ENCODE measurements at regions not wholly inside any gene's neighbourhood (a gene's known extent, or its start where the extent isn't known, plus 50 kb on each side); places are given as distances from the start of the nearest gene placed in this dataset.

DNA sequence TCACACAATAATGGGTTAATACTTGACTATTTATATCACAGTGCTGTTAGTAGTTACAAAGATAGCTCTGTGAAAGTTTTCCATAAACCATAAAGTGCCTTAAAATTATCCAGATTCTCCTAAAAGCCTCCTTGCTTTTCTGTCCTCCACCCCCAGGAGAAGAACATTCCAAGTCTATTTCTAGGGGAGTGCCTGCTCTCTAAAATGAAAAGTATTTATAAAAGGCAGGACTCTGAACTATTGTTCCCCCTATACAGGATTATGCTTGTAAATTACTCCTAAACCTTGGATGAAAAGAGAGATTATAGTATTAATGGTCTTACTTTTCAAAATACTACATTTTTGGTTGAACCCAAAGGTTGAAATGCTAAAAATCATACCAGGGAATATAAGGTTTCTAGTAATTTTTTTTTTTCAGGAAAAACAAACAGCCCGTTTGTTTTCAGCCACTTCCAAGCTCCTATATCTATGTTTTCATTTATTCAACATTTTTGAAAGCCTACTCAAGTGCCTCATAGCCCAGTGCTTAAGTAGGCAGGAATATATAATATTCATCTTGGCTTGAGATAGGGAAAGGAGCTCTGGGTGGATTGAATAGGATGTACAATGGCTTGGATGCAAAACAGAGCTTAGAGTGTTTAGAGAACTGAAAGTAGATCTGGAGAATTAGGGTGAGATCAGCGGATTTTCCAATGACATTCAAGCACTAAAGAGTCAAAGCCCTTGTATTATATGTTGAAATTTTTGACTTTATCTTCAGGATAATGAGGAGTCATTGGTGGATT is 320.7 kb downstream of the GPR37 start:
- 9% methylated on average over 2 of the region's 2 CpGs for WGBS (ENCODE audit: low lambda C conversion rate)
- CTCF ChIA-PET: no interaction called here

DNA sequence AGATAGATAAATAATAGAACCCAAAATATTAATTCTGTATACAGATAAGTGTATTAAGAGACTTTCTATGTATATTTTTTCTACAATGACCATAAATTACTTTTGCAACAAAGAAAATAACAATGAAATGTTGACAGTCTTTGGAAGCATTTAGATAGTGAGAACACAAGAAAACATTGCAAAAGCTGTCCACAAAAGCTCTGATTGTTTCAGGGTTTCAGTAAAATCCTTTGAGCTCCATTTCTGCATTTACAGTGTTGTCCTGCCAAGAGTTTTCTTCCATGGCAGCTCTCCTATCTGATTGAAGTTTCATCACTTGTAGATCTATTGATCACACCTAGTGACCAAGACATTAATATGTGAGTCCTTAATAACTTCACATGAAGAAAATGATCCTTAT is 321.8 kb downstream of the GPR37 start:
- H3K27ac ChIP-seq (ENCODE audit: low read depth in 2 of 2, low read length in 1 of 2): no peak overlapping the region
- no peak for DNase-seq
- no peak overlapping the region for H2AFZ ChIP-seq (ENCODE audit: low read depth)
- H3K9me2 ChIP-seq: no peaks in the 10 kb centered on the region
- H3K9ac ChIP-seq: no peak overlapping the region
- no peaks in the 10 kb centered on the region for H3F3A ChIP-seq (replicated peaks; ENCODE audit: insufficient read depth)
- no peaks in the 10 kb centered on the region for H3K79me2 ChIP-seq (ENCODE audit: insufficient read depth)
- no peaks in the 10 kb centered on the region for H4K20me1 ChIP-seq (ENCODE audit: insufficient read depth)
- H3K4me3 ChIP-seq (ENCODE audit: low read depth in 2 of 2, low read length in 1 of 2): no peak overlapping the region
- CTCF ChIA-PET: no interaction called here
- H3K4me2 ChIP-seq: no peak overlapping the region
- no peaks in the 10 kb centered on the region for H3K27me3 ChIP-seq (ENCODE audit: insufficient read depth)
- H3K36me3 ChIP-seq (replicated peaks in 1 of 2; ENCODE audit: control insufficient read depth in 1 of 2, insufficient read depth in 2 of 2, low read length in 1 of 2): no peaks in the 10 kb centered on the region
- no peaks in the 10 kb centered on the region for H3K9me3 ChIP-seq
- no peaks in the 10 kb centered on the region for H3K4me1 ChIP-seq (ENCODE audit: control insufficient read depth in 1 of 2, insufficient read depth in 2 of 2, low read depth in 1 of 2, low read length in 1 of 2)
- POLR2A ChIA-PET: no interaction called here
- TF ChIP-seq, protein P1, sequence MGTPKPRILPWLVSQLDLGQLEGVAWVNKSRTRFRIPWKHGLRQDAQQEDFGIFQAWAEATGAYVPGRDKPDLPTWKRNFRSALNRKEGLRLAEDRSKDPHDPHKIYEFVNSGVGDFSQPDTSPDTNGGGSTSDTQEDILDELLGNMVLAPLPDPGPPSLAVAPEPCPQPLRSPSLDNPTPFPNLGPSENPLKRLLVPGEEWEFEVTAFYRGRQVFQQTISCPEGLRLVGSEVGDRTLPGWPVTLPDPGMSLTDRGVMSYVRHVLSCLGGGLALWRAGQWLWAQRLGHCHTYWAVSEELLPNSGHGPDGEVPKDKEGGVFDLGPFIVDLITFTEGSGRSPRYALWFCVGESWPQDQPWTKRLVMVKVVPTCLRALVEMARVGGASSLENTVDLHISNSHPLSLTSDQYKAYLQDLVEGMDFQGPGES (IDR thresholded peaks at IDR 0.05; ENCODE audit: low read depth, low read length): no peak
- no peak for TF ChIP-seq RFX5 (IDR thresholded peaks at IDR 0.05; ENCODE audit: low read length)
- TF ChIP-seq RCOR1 (IDR thresholded peaks at IDR 0.05; ENCODE audit: low read length): no peak
- TF ChIP-seq CHD2 (IDR thresholded peaks at IDR 0.05; ENCODE audit: low read length, partially characterized antibody): no peak
- no peak for TF ChIP-seq MXI1 (IDR thresholded peaks at IDR 0.05; ENCODE audit: low read depth, low read length)
- no peak for TF ChIP-seq TEAD4 (IDR thresholded peaks at IDR 0.05; ENCODE audit: borderline replicate concordance, insufficient read depth)
- TF ChIP-seq, protein P2, sequence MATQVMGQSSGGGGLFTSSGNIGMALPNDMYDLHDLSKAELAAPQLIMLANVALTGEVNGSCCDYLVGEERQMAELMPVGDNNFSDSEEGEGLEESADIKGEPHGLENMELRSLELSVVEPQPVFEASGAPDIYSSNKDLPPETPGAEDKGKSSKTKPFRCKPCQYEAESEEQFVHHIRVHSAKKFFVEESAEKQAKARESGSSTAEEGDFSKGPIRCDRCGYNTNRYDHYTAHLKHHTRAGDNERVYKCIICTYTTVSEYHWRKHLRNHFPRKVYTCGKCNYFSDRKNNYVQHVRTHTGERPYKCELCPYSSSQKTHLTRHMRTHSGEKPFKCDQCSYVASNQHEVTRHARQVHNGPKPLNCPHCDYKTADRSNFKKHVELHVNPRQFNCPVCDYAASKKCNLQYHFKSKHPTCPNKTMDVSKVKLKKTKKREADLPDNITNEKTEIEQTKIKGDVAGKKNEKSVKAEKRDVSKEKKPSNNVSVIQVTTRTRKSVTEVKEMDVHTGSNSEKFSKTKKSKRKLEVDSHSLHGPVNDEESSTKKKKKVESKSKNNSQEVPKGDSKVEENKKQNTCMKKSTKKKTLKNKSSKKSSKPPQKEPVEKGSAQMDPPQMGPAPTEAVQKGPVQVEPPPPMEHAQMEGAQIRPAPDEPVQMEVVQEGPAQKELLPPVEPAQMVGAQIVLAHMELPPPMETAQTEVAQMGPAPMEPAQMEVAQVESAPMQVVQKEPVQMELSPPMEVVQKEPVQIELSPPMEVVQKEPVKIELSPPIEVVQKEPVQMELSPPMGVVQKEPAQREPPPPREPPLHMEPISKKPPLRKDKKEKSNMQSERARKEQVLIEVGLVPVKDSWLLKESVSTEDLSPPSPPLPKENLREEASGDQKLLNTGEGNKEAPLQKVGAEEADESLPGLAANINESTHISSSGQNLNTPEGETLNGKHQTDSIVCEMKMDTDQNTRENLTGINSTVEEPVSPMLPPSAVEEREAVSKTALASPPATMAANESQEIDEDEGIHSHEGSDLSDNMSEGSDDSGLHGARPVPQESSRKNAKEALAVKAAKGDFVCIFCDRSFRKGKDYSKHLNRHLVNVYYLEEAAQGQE (IDR thresholded peaks at IDR 0.05; ENCODE audit: low read depth, low read length): no peak
- TF ChIP-seq, protein P3, sequence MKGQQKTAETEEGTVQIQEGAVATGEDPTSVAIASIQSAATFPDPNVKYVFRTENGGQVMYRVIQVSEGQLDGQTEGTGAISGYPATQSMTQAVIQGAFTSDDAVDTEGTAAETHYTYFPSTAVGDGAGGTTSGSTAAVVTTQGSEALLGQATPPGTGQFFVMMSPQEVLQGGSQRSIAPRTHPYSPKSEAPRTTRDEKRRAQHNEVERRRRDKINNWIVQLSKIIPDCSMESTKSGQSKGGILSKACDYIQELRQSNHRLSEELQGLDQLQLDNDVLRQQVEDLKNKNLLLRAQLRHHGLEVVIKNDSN (IDR thresholded peaks at IDR 0.05; ENCODE audit: borderline replicate concordance, low read depth): no peak

More for the DNA sequence above, 320.7 kb downstream of the GPR37 start:
- no peak for DNase-seq
- H3F3A ChIP-seq (replicated peaks; ENCODE audit: insufficient read depth): no peaks in the 10 kb centered on the region
- no peak for TF ChIP-seq FOXJ3 (CRISPR knock-in tag; IDR thresholded peaks at IDR 0.05)
- TF ChIP-seq, protein P4, sequence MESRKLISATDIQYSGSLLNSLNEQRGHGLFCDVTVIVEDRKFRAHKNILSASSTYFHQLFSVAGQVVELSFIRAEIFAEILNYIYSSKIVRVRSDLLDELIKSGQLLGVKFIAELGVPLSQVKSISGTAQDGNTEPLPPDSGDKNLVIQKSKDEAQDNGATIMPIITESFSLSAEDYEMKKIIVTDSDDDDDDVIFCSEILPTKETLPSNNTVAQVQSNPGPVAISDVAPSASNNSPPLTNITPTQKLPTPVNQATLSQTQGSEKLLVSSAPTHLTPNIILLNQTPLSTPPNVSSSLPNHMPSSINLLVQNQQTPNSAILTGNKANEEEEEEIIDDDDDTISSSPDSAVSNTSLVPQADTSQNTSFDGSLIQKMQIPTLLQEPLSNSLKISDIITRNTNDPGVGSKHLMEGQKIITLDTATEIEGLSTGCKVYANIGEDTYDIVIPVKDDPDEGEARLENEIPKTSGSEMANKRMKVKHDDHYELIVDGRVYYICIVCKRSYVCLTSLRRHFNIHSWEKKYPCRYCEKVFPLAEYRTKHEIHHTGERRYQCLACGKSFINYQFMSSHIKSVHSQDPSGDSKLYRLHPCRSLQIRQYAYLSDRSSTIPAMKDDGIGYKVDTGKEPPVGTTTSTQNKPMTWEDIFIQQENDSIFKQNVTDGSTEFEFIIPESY (IDR thresholded peaks at IDR 0.05; ENCODE audit: borderline replicate concordance, low read depth): no peak
- TF ChIP-seq, protein P5, sequence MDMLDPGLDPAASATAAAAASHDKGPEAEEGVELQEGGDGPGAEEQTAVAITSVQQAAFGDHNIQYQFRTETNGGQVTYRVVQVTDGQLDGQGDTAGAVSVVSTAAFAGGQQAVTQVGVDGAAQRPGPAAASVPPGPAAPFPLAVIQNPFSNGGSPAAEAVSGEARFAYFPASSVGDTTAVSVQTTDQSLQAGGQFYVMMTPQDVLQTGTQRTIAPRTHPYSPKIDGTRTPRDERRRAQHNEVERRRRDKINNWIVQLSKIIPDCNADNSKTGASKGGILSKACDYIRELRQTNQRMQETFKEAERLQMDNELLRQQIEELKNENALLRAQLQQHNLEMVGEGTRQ (IDR thresholded peaks at IDR 0.05; ENCODE audit: borderline replicate concordance, low read depth, low read length): no peak
- TF ChIP-seq RFX5 (IDR thresholded peaks at IDR 0.05; ENCODE audit: low read length): no peak
- TF ChIP-seq, protein P6, sequence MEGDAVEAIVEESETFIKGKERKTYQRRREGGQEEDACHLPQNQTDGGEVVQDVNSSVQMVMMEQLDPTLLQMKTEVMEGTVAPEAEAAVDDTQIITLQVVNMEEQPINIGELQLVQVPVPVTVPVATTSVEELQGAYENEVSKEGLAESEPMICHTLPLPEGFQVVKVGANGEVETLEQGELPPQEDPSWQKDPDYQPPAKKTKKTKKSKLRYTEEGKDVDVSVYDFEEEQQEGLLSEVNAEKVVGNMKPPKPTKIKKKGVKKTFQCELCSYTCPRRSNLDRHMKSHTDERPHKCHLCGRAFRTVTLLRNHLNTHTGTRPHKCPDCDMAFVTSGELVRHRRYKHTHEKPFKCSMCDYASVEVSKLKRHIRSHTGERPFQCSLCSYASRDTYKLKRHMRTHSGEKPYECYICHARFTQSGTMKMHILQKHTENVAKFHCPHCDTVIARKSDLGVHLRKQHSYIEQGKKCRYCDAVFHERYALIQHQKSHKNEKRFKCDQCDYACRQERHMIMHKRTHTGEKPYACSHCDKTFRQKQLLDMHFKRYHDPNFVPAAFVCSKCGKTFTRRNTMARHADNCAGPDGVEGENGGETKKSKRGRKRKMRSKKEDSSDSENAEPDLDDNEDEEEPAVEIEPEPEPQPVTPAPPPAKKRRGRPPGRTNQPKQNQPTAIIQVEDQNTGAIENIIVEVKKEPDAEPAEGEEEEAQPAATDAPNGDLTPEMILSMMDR (IDR thresholded peaks at IDR 0.05): no peak
- no peak for TF ChIP-seq YY1 (IDR thresholded peaks at IDR 0.05; ENCODE audit: low read depth)
- no peak for TF ChIP-seq NFIC (IDR thresholded peaks at IDR 0.05; ENCODE audit: borderline replicate concordance)
- no peaks in the 10 kb centered on the region for H4K20me1 ChIP-seq (ENCODE audit: insufficient read depth)
- H3K4me2 ChIP-seq: no peak overlapping the region
- POLR2A ChIA-PET: no interaction called here
- H3K9me3 ChIP-seq: no peaks in the 10 kb centered on the region
- H3K36me3 ChIP-seq (replicated peaks in 1 of 2; ENCODE audit: control insufficient read depth in 1 of 2, insufficient read depth in 2 of 2, low read length in 1 of 2): no peaks in the 10 kb centered on the region
- no peaks in the 10 kb centered on the region for H3K4me1 ChIP-seq (ENCODE audit: control insufficient read depth in 1 of 2, insufficient read depth in 2 of 2, low read depth in 1 of 2, low read length in 1 of 2)
- H3K79me2 ChIP-seq (ENCODE audit: insufficient read depth): no peaks in the 10 kb centered on the region
- no peaks in the 10 kb centered on the region for H3K9me2 ChIP-seq
- no peak overlapping the region for H3K4me3 ChIP-seq (ENCODE audit: low read depth in 2 of 2, low read length in 1 of 2)
- no peak overlapping the region for H3K27ac ChIP-seq (ENCODE audit: low read depth in 2 of 2, low read length in 1 of 2)
- no peak overlapping the region for H2AFZ ChIP-seq (ENCODE audit: low read depth)
- H3K27me3 ChIP-seq (ENCODE audit: insufficient read depth): no peaks in the 10 kb centered on the region
- no peak overlapping the region for H3K9ac ChIP-seq

All from SK-N-SH (cell line).